ENCODE measurements at regions not wholly inside any gene's neighbourhood (a gene's known extent, or its start where the extent isn't known, plus 50 kb on each side); places are given as distances from the start of the nearest gene placed in this dataset.

GRCh38 chr1:178633056-178633455 lies 92.0 kb upstream of the RALGPS2 start:
- H3K9ac ChIP-seq (ENCODE audit: low read length in 5 of 5), result no peak overlapping the region
- H3K27me3 ChIP-seq (ENCODE audit: control insufficient read depth in 5 of 5, insufficient read depth in 4 of 5, low read length in 5 of 5), result no peaks in the 10 kb centered on the region
- peaks cover 0 to 14% (median 6%) of the 10 kb centered on the region in 5 donors for H3K4me1 ChIP-seq (ENCODE audit: control insufficient read depth in 5 of 5, insufficient read depth in 5 of 5, low read length in 5 of 5)
- H3K27ac ChIP-seq (ENCODE audit: low read depth, low read length), result no peak overlapping the region
- no peak overlapping the region for H3K4me3 ChIP-seq (ENCODE audit: low read depth in 1 of 5, low read length in 5 of 5)
- no peaks in the 10 kb centered on the region for H3K36me3 ChIP-seq (ENCODE audit: control insufficient read depth in 5 of 5, insufficient read depth in 5 of 5, low read length in 5 of 5)
- no peaks in the 10 kb centered on the region for H3K9me3 ChIP-seq (ENCODE audit: control insufficient read depth in 5 of 5, low read length in 5 of 5)

GRCh38 chr1:178634445-178634844 lies 90.6 kb upstream of the RALGPS2 start:
- Histone ChIP-seq H3K4me1 (ENCODE audit: control insufficient read depth in 5 of 5, insufficient read depth in 5 of 5, low read length in 5 of 5) (peaks cover 0 to 8% (median 3%) of the 10 kb centered on the region in 5 donors), H3K27ac (ENCODE audit: low read depth, low read length) (no peak overlapping the region), H3K9me3 (ENCODE audit: control insufficient read depth in 5 of 5, low read length in 5 of 5) (no peaks in the 10 kb centered on the region), H3K4me3 (ENCODE audit: low read depth in 1 of 5, low read length in 5 of 5) (no peak overlapping the region), H3K27me3 (ENCODE audit: control insufficient read depth in 5 of 5, insufficient read depth in 4 of 5, low read length in 5 of 5) (no peaks in the 10 kb centered on the region), H3K36me3 (ENCODE audit: control insufficient read depth in 5 of 5, insufficient read depth in 5 of 5, low read length in 5 of 5) (no peaks in the 10 kb centered on the region), H3K9ac (ENCODE audit: low read length in 5 of 5) (no peak overlapping the region)

- no peak overlapping the region for H3K27ac ChIP-seq (ENCODE audit: low read depth, low read length)
- H3K4me3 ChIP-seq (ENCODE audit: low read depth in 1 of 5, low read length in 5 of 5), result no peak overlapping the region
- no peaks in the 10 kb centered on the region for H3K27me3 ChIP-seq (ENCODE audit: control insufficient read depth in 5 of 5, insufficient read depth in 4 of 5, low read length in 5 of 5)
- H3K9me3 ChIP-seq (ENCODE audit: control insufficient read depth in 5 of 5, low read length in 5 of 5), result no peaks in the 10 kb centered on the region
- H3K36me3 ChIP-seq (ENCODE audit: control insufficient read depth in 5 of 5, insufficient read depth in 5 of 5, low read length in 5 of 5), result no peaks in the 10 kb centered on the region
- H3K9ac ChIP-seq (ENCODE audit: low read length in 5 of 5), result no peak overlapping the region
- peaks cover 0 to 7% (median 0%) of the 10 kb centered on the region in 5 donors for H3K4me1 ChIP-seq (ENCODE audit: control insufficient read depth in 5 of 5, insufficient read depth in 5 of 5, low read length in 5 of 5)
These were observed 87.2 kb upstream of the RALGPS2 start for GRCh38 chr1:178637841-178638240.

- Histone ChIP-seq H3K27ac (ENCODE audit: low read depth, low read length) (no peak overlapping the region), H3K9ac (ENCODE audit: low read length in 5 of 5) (no peak overlapping the region), H3K36me3 (ENCODE audit: control insufficient read depth in 5 of 5, insufficient read depth in 5 of 5, low read length in 5 of 5) (no peaks in the 10 kb centered on the region), H3K4me3 (ENCODE audit: low read depth in 1 of 5, low read length in 5 of 5) (no peak overlapping the region), H3K27me3 (ENCODE audit: control insufficient read depth in 5 of 5, insufficient read depth in 4 of 5, low read length in 5 of 5) (no peaks in the 10 kb centered on the region), H3K9me3 (ENCODE audit: control insufficient read depth in 5 of 5, low read length in 5 of 5) (no peaks in the 10 kb centered on the region), H3K4me1 (ENCODE audit: control insufficient read depth in 5 of 5, insufficient read depth in 5 of 5, low read length in 5 of 5) (peaks cover 0 to 2% (median 0%) of the 10 kb centered on the region in 5 donors)
These were observed 85.7 kb upstream of the RALGPS2 start for GRCh38 chr1:178639326-178639725.

- Histone ChIP-seq H3K4me1 (ENCODE audit: control insufficient read depth in 5 of 5, insufficient read depth in 5 of 5, low read length in 5 of 5) (peaks cover 0 to 2% (median 0%) of the 10 kb centered on the region in 5 donors), H3K27ac (ENCODE audit: low read depth, low read length) (no peak overlapping the region), H3K9me3 (ENCODE audit: control insufficient read depth in 5 of 5, low read length in 5 of 5) (no peaks in the 10 kb centered on the region), H3K36me3 (ENCODE audit: control insufficient read depth in 5 of 5, insufficient read depth in 5 of 5, low read length in 5 of 5) (no peaks in the 10 kb centered on the region), H3K4me3 (ENCODE audit: low read depth in 1 of 5, low read length in 5 of 5) (no peak overlapping the region), H3K9ac (ENCODE audit: low read length in 5 of 5) (no peak overlapping the region), H3K27me3 (ENCODE audit: control insufficient read depth in 5 of 5, insufficient read depth in 4 of 5, low read length in 5 of 5) (no peaks in the 10 kb centered on the region)
These were observed 82.8 kb upstream of the RALGPS2 start for GRCh38 chr1:178642282-178642681.

GRCh38 chr1:178643349-178643748 lies 81.7 kb upstream of the RALGPS2 start:
- Histone ChIP-seq H3K27me3 (ENCODE audit: control insufficient read depth in 5 of 5, insufficient read depth in 4 of 5, low read length in 5 of 5) (no peaks in the 10 kb centered on the region), H3K36me3 (ENCODE audit: control insufficient read depth in 5 of 5, insufficient read depth in 5 of 5, low read length in 5 of 5) (no peaks in the 10 kb centered on the region), H3K27ac (ENCODE audit: low read depth, low read length) (no peak overlapping the region), H3K4me3 (ENCODE audit: low read depth in 1 of 5, low read length in 5 of 5) (no peak overlapping the region), H3K9me3 (ENCODE audit: control insufficient read depth in 5 of 5, low read length in 5 of 5) (no peaks in the 10 kb centered on the region), H3K9ac (ENCODE audit: low read length in 5 of 5) (no peak overlapping the region), H3K4me1 (ENCODE audit: control insufficient read depth in 5 of 5, insufficient read depth in 5 of 5, low read length in 5 of 5) (peaks cover 0 to 2% (median 0%) of the 10 kb centered on the region in 5 donors)

- Histone ChIP-seq H3K9ac (ENCODE audit: low read length in 5 of 5) (no peak overlapping the region), H3K27ac (ENCODE audit: low read depth, low read length) (no peak overlapping the region), H3K4me1 (ENCODE audit: control insufficient read depth in 5 of 5, insufficient read depth in 5 of 5, low read length in 5 of 5) (peaks cover 0 to 2% (median 0%) of the 10 kb centered on the region in 5 donors), H3K4me3 (ENCODE audit: low read depth in 1 of 5, low read length in 5 of 5) (no peak overlapping the region), H3K9me3 (ENCODE audit: control insufficient read depth in 5 of 5, low read length in 5 of 5) (no peaks in the 10 kb centered on the region), H3K36me3 (ENCODE audit: control insufficient read depth in 5 of 5, insufficient read depth in 5 of 5, low read length in 5 of 5) (no peaks in the 10 kb centered on the region), H3K27me3 (ENCODE audit: control insufficient read depth in 5 of 5, insufficient read depth in 4 of 5, low read length in 5 of 5) (no peaks in the 10 kb centered on the region)
These were observed 81.2 kb upstream of the RALGPS2 start for GRCh38 chr1:178643831-178644230.

- Histone ChIP-seq H3K27me3 (ENCODE audit: control insufficient read depth in 5 of 5, insufficient read depth in 4 of 5, low read length in 5 of 5) (no peaks in the 10 kb centered on the region), H3K4me1 (ENCODE audit: control insufficient read depth in 5 of 5, insufficient read depth in 5 of 5, low read length in 5 of 5) (peaks cover 0 to 2% (median 0%) of the 10 kb centered on the region in 5 donors), H3K9ac (ENCODE audit: low read length in 5 of 5) (no peak overlapping the region), H3K9me3 (ENCODE audit: control insufficient read depth in 5 of 5, low read length in 5 of 5) (no peaks in the 10 kb centered on the region), H3K4me3 (ENCODE audit: low read depth in 1 of 5, low read length in 5 of 5) (no peak overlapping the region), H3K36me3 (ENCODE audit: control insufficient read depth in 5 of 5, insufficient read depth in 5 of 5, low read length in 5 of 5) (no peaks in the 10 kb centered on the region), H3K27ac (ENCODE audit: low read depth, low read length) (no peak overlapping the region)
These were observed 80.5 kb upstream of the RALGPS2 start for GRCh38 chr1:178644308-178645120.

- no peak overlapping the region for H3K9ac ChIP-seq (ENCODE audit: low read length in 5 of 5)
- no peak overlapping the region for H3K27ac ChIP-seq (ENCODE audit: low read depth, low read length)
- no peaks in the 10 kb centered on the region for H3K27me3 ChIP-seq (ENCODE audit: control insufficient read depth in 5 of 5, insufficient read depth in 4 of 5, low read length in 5 of 5)
- no peaks in the 10 kb centered on the region for H3K36me3 ChIP-seq (ENCODE audit: control insufficient read depth in 5 of 5, insufficient read depth in 5 of 5, low read length in 5 of 5)
- H3K4me1 ChIP-seq (ENCODE audit: control insufficient read depth in 5 of 5, insufficient read depth in 5 of 5, low read length in 5 of 5), result peaks cover 0 to 2% (median 0%) of the 10 kb centered on the region in 5 donors
- H3K4me3 ChIP-seq (ENCODE audit: low read depth in 1 of 5, low read length in 5 of 5), result no peak overlapping the region
- H3K9me3 ChIP-seq (ENCODE audit: control insufficient read depth in 5 of 5, low read length in 5 of 5), result no peaks in the 10 kb centered on the region
These were observed 79.8 kb upstream of the RALGPS2 start for GRCh38 chr1:178645157-178645807.

- Histone ChIP-seq H3K9me3 (ENCODE audit: control insufficient read depth in 5 of 5, low read length in 5 of 5) (no peaks in the 10 kb centered on the region), H3K4me1 (ENCODE audit: control insufficient read depth in 5 of 5, insufficient read depth in 5 of 5, low read length in 5 of 5) (peaks cover 0 to 2% (median 0%) of the 10 kb centered on the region in 5 donors), H3K27me3 (ENCODE audit: control insufficient read depth in 5 of 5, insufficient read depth in 4 of 5, low read length in 5 of 5) (no peaks in the 10 kb centered on the region), H3K27ac (ENCODE audit: low read depth, low read length) (no peak overlapping the region), H3K4me3 (ENCODE audit: low read depth in 1 of 5, low read length in 5 of 5) (no peak overlapping the region), H3K9ac (ENCODE audit: low read length in 5 of 5) (no peak overlapping the region), H3K36me3 (ENCODE audit: control insufficient read depth in 5 of 5, insufficient read depth in 5 of 5, low read length in 5 of 5) (no peaks in the 10 kb centered on the region)
These were observed 79.2 kb upstream of the RALGPS2 start for GRCh38 chr1:178645808-178646200.

All from subcutaneous abdominal adipose tissue (tissue), 5 donors.